ENCODE measurements at regions not wholly inside any gene's neighbourhood (a gene's known extent, or its start where the extent isn't known, plus 50 kb on each side); places are given as distances from the start of the nearest gene placed in this dataset.
"Not testable (repeated sequence)": the region's sequence is repeated elsewhere in the genome, so short reads cannot be mapped to it uniquely, and the experiment has no call there.

GRCh38 chr14:56057767-56058166 lies 60.4 kb upstream of the PELI2 start:
- no peak for DNase-seq

- no peak for DNase-seq
Measured at GRCh38 chr14:56059054-56059453, 59.2 kb upstream of the PELI2 start.

GRCh38 chr14:56061051-56061450 lies 57.2 kb upstream of the PELI2 start:
- no peak for DNase-seq

GRCh38 chr14:56063131-56063530 lies 55.1 kb upstream of the PELI2 start:
- no peak for DNase-seq

GRCh38 chr14:56064513-56064912 lies 53.7 kb upstream of the PELI2 start:
- DNase-seq: no peak

- DNase-seq: not testable (repeated sequence)
Measured at GRCh38 chr14:56065199-56065598, 53.0 kb upstream of the PELI2 start.

GRCh38 chr14:56065621-56066290 lies 52.5 kb upstream of the PELI2 start:
- no peak for DNase-seq
